Retinal pigment epithelial cell (primary cell): ENCODE measurements at regions not wholly inside any gene's neighbourhood (a gene's known extent, or its start where the extent isn't known, plus 50 kb on each side); places are given as distances from the start of the nearest gene placed in this dataset.

Source experiments
- DNase-seq: peaks from one replicate; pipeline ENCODE4 v3.0.0-alpha.2; 2010; ENCODE audit warnings: low read depth
- H3K4me3 ChIP-seq: 2 replicates; pipeline ENCODE4 v1.5.1; 2011; ENCODE audit warnings: mild to moderate bottlenecking, low read length, control low read depth, moderate library complexity
- TF ChIP-seq, protein P1 (sequence below): conservative IDR thresholded peaks from 2 replicates; pipeline ENCODE4 v1.5.1; 2011; ENCODE audit warnings: low read depth, low read length, control low read depth, inconsistent platforms

GRCh38 chr12:115763982-115764621 is 513.4 kb downstream of the MED13L start:
- no peak for DNase-seq
- TF ChIP-seq, protein P1, sequence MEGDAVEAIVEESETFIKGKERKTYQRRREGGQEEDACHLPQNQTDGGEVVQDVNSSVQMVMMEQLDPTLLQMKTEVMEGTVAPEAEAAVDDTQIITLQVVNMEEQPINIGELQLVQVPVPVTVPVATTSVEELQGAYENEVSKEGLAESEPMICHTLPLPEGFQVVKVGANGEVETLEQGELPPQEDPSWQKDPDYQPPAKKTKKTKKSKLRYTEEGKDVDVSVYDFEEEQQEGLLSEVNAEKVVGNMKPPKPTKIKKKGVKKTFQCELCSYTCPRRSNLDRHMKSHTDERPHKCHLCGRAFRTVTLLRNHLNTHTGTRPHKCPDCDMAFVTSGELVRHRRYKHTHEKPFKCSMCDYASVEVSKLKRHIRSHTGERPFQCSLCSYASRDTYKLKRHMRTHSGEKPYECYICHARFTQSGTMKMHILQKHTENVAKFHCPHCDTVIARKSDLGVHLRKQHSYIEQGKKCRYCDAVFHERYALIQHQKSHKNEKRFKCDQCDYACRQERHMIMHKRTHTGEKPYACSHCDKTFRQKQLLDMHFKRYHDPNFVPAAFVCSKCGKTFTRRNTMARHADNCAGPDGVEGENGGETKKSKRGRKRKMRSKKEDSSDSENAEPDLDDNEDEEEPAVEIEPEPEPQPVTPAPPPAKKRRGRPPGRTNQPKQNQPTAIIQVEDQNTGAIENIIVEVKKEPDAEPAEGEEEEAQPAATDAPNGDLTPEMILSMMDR: no peak
- H3K4me3 ChIP-seq: no peak overlapping the region

DNA sequence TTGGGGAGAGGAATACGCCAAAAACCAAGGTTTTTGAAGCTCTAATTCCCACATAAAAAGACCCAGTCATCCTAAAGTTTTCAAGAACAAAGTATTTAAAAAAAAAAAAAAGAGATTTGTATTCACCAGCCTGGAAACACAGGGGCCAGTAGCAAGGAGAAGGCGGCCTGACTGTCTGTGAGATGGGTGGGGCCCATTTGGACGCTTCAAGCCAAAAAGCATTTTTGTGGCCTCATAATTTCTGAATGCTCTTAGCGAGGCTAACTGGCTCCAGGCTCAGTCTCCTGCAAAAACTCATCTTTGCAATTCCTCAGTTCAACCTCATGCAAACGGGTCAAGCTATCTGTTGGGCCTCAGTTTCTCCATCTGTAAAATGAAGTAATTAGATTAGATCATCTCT is 514.1 kb downstream of the MED13L start:
- no peak overlapping the region for H3K4me3 ChIP-seq
- TF ChIP-seq, protein P1: no peak
- no peak for DNase-seq

- TF ChIP-seq, protein P1: no peak
- H3K4me3 ChIP-seq: no peak overlapping the region
- no peak for DNase-seq
These were observed 514.6 kb downstream of the MED13L start for GRCh38 chr12:115762936-115763335.

DNA sequence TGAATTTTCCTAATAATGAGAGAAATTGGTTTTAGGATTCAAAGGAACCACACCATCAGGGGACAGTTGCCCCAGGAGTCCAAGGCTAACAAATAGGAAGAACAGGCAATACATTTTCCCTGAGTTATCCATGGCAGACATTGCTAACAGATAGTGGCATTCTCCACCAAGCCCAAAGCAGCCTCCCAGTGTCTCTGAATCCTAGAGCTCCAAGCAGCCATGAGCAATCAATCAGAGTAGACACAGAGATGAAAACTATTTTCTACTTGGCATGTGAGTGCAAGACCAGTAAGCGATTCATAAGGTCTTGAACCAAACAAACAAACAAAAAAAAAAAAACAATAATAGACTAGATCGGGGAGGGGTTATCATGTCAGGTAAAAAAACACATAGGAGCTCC is 515.7 kb downstream of the MED13L start:
- H3K4me3 ChIP-seq: no peak overlapping the region
- no peak for DNase-seq
- TF ChIP-seq, protein P1: no peak

GRCh38 chr12:115760231-115760630 is 517.3 kb downstream of the MED13L start:
- H3K4me3 ChIP-seq: no peak overlapping the region
- no peak for DNase-seq
- TF ChIP-seq, protein P1: no peak

- TF ChIP-seq, protein P1: no peak
- no peak overlapping the region for H3K4me3 ChIP-seq
- DNase-seq: no peak
These were observed 518.4 kb downstream of the MED13L start for GRCh38 chr12:115758877-115759620.

- no peak for DNase-seq
- no peak overlapping the region for H3K4me3 ChIP-seq
- TF ChIP-seq, protein P1: no peak
These were observed 519.3 kb downstream of the MED13L start for GRCh38 chr12:115758183-115758582.
